ENCODE measurements at regions not wholly inside any gene's neighbourhood (a gene's known extent, or its start where the extent isn't known, plus 50 kb on each side); places are given as distances from the start of the nearest gene placed in this dataset.
"Not testable (repeated sequence)": the region's sequence is repeated elsewhere in the genome, so short reads cannot be mapped to it uniquely, and the experiment has no call there.

DNA sequence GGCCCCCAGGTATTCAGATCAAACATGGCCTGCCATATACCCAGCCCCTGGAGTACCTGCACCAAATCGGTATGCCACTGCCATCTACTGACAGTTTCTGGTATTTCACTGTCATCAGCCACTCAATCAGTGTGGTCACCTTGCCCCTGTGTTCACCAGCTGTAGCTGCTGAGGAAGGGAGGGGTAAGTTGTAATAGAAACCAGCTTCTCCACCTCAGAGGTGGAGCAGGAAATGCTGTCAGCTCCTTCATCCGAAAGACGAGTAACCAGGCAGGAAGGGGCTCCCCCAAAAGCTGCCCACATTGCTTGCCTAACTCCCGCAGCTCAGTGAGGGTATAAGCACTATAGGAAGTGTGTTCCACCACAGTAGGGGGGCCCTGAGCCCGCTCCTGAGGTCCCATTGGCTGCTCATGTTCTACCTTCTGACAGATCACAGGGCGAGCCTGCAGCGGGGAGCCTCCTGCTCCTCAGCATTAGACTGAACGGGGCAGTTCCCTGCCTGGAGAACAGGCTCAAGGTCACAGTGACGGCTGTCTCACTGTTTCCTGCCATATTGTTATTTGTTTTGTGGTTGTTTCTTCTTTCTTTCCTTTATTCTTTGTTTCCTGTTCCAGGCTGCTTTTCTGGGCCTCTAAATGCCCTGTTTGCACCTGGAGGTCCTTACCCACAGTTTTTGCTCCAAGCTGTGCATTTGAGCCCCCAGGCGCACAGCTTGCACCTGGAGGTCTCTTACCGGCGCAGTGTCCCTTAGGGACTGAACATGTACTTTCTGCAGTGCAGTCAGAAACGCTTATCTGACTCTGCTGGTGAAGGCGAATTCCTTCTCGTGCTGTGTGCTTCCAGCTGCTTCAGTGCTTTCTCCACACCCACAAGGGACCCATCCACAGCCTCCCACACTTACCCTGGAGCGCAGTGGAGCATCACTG, 1638.3 kb downstream of the MRPL39 start:
- DNase-seq, result peak; percentile 58

DNA sequence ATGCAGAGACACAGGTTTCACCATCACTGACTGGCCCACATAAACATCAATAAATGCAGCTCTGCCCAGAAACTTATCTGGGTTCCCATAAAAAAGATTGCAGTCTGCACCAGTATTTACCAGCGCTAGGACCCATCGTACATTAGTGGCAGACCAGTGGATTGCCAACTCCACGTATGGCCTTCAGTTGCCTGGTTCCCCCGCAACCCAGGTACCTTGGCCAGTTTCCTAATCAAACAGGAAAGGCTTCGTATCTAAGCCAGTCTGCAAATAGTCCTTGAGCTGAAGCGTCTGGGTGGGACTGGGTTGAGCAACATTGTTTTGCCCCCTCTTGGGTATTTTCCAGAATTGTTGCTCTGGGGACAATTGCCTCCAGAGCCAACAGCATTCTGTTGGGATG, 1639.3 kb downstream of the MRPL39 start:
- DNase-seq, result no peak

DNA sequence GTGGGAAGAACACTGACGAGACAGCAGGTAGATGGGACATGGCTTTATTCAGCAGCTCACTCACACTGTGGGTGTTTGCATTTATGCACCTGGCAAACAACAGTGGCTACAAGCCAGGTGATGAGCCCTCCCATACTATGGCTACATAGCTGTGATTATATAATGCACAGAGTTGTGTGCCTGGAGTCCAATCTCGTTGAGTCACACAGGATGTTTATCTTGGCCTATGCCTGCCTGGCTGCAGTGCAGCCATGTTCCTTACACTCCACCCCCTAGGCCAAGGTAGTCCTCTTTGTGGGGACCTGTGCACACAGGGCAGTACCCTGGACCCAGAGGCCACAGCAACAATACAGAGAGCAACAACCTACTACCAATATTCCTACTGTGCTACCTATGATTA, 1643.8 kb downstream of the MRPL39 start:
- no peak for DNase-seq

DNA sequence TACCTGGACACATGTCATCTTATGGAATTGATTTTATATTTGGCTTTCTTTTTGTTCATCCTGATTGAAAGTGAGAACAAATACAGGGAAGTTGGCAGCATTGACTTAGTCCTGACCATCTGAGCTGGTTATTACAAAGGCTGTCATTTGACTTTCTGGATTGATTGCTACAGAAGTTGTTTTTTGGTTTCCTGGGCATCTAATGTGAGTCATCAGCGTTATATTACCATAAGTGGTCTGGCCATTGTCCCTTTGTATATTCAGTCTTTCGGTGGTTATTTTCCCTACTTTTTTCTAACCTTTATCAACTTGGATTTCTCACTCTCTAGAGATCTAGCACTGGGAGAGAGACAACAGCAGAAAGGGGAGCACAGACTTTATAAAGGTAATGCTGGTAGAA, 1646.5 kb downstream of the MRPL39 start:
- DNase-seq, result no peak

DNA sequence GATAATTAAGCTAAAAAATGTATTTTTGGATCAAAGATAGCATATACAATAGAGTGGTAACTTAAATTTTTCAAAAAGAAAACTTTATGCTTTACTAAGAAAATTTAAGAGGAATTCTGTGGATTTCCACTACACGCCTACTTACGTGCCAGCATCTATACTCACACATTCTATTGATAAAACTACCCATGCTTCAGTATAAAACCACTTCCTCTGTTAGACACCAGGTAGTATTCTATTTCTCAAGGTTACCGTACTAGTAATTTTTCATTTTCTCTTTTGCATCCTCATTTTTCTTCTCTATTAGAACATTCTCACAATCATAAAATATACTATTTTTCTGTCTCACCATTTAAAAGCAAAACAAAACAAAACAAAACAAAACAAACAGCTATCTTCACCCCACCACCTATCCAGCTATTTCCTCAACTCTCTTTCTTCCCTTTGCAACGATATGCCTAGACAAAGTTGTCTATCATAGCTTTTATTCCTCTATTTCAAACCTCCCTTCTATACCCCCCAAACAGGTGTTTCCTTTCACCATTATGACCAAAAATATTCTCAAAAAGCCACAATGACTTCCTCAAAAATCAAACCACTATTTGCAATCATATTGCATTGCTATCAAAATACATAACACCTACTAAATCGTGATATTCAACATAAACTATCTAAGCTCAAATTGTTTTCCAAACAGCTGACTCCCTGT, 1652.0 kb downstream of the MRPL39 start:
- no peak for DNase-seq

DNA sequence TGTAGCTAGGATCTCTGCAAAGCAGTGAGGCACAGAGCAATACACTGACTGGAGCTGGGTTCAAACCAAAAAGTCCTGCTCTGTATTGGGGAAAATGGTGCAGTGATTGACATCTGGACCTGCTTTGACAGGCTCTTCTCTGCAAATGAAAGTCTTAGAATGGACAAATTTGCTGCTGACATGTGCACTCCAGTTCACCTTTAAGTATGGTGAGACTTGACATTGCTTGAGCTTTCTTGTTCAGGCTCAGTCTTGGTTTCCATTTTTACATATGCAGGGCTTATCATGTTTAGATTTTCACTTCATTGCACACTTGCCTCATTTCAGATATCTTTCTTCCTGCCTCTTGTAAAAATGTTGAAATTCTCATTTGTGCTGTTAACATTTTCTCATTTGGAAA, 1655.0 kb downstream of the MRPL39 start:
- no peak for DNase-seq

DNA sequence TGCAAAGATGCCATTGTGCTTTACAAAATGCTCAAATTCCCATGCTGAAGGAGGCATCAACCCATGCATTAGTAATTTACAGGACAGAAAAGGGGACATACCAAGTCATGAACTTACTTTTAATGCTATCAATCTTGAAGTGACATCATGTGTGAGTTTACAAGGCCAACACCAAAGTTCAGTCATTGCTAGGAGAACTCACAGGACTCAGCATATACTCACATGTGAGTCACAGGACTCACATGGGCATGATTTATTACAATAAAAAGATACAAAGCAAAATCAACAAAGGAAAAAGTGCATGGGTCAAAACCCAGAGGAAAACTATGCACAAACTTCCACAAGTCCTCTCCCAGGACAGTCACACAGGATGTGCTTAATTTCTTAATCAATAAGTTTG, 1656.0 kb downstream of the MRPL39 start:
- DNase-seq, result no peak

DNA sequence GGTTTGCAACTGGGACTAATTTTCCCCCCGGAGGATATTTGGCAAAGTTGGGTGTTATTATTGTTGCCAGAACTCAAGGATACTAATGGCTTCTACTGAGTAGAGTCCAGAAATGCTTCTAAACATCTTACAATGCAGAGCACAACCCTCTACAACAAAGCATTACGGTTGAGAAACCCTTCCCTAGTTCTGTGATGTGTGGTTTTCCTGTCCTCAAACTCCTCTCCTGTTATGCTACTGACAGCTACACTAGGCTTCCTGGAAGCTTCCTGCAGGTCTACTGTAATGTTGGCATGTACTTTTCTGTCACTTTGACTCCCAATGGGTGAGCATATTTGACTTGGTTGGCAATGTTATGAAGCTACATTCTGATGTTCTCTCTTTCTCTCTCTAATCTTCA, 1656.9 kb downstream of the MRPL39 start:
- DNase-seq, result no peak

DNA sequence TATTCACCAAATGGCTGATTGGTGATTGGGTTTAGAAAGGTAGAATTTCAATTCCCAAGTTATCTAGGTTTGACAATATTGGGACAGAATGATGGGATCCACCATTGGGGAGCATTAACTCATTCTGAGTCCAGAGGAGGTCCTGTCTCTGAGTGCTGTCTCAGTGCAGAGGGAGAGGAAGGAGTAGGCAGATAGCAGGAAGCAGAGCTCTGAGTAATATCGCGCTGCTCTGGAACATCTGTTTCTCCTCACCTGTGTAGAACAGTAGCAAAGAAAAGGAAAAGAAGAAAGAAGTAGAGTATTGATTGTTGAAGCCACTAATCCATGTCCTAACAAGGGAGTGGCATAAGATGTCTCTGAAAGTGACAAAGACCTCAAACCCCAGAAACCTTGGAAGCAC, 1657.8 kb downstream of the MRPL39 start:
- DNase-seq, result no peak

DNA sequence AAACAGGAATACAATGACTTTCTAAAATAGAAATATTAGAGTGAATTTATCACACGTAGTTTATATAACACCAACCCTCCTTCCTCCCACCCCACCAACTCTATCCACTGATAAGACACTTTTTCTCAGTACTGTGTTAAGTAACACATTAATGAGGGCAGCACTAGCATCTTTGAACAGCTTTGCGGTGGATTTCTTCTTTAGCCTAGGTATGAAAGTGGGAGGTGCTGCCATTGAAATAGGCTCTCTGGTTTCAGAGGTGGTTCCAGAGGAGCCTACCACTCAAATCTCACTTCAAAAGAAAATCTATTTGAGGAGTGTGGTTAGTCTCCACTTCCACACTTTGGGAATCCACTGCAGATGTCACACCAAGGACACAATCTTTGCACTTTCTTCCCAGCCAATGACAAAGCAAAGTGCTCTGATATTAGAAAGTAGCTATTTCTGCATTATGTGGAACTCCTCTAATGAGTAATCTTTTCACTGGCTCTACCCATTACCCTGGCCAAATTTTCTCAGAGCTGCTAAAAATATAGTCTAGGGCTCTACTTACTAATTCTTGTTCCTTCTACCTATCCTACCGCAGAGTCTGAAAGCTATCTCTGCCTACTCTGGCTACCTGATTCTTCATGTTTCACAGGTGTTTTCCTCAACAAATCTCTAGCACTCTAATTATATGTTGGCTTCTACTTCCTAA, 1667.8 kb downstream of the MRPL39 start:
- no peak for DNase-seq

DNA sequence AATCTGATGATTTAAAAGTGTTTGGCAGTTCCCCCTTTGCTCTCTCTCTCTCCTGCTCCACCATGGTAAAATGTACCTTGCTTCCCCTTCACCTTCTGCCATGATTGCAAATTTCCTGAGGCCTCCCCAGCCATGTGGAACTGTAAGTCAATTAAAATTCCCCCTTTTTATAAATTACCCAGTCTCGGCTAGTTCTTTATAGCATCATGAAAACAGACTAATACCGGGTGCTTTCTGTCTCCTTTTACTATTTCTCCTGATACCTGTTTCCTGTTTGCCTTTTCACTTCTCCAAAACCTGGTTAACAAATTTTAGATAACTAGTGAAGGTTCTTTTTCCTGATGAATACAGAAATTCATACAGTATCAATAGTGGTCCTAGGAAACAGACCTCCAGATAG, 1670.3 kb downstream of the MRPL39 start:
- DNase-seq, result no peak

DNA sequence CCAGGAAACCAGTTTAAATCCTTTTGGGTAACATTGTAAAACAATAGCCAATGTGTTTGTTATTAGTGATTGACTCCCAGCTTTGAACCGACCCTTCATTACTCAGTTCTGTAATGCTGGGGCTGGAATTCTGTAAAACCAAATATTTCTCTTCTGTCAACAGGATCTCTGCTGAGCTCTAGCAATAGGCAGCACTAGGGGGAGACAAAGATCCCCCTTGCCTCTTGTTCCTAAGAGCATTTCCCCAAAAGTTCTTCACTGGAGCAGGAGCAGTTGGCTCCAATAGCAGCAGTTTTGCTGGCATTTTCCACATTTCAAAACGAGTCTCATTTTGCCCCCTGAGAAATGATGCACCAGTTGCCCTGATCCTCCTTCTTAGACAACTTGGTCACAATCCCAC, 1671.1 kb downstream of the MRPL39 start:
- peak; percentile 7 for DNase-seq

DNA sequence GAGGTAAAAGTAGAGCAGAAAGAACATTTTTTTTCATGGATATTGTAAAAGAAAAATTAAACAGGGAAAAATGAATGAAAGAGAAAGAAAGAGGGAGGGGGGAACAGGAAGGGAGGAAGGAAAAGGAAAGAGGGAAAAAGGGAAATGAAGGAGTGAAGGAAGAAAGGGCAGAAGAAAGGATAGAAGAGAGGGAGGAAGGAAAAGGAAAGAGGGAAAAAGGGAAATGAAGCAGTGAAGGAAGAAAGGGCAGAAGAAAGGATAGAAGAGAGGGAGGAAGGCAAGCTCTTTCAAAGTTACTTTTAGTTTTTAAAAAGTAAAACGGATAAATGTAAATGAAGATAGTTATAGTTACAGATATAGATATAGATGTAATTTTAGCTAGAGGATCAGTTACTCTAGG, 1676.7 kb downstream of the MRPL39 start:
- DNase-seq, result no peak

DNA sequence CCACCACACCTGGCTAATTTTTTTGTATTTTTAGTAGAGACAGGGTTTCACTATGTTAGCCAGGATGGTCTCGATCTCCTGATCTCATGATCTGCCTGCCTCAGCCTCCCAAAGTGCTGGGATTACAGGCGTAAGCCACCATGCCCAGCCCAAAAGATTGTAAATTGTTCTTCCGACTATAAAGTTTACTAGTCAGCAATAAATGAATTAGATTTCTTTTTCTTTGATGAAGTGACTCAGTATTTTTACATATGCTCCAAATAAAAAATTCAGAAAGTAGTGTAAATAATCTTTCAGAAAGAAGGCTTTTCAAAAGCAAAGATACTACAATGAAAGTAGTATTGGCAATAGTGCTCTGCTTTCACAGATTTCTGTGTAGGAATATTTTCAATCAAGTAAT, 1680.9 kb downstream of the MRPL39 start:
- DNase-seq, result not testable (repeated sequence)

DNA sequence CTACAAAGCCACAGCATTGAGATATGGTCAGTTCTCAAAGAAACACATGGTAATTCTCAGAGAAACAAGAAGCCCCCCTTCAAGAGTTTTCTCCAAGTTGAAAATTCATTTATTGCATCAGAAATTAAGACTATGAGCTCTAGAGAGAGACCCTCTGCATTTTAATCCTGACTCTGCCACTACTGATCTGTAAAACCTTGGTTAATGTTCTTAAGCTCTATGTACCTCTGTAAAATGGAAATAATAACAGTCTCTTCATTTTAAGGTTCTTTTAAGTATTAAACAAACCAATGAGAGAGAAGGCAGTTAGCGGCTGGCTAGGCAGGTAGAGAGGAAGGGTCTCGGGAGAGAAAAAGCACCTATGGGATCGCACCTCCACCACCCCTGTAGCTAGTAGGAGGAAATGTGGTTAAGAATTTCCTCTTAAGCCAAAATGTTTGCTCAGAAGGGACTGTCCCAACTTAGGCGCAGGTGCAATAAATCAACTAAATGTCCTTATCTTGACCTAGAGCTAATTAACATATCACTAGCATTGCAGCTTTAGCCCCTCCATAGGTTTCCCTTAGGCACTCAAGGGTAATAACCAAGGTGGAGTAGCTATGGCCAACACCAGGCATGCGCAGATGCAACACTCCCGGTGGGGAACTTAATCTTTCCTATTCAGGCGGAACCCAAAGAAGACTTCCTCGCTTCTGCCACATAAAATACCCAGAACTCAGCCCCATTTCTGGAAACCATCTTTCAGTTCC, 1685.4 kb downstream of the MRPL39 start:
- no peak for DNase-seq

DNA sequence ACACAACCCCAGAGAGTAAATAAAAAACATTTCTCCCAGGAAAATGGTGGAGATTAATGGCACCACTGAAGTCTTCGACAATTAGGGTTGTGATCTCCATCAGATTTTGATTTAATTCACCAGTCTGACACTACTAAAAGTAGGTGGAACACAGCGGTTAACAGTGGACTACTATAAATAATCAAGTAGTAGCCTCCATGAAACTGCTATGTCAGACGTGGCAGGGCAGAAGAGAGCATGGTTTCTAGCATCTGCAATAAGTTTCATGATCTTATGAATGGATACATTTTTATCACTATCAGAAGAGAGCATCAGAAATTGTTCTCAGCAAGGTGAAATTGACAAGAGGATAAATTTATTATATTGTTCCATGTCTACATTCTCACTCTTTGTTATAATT, 1706.6 kb downstream of the MRPL39 start:
- DNase-seq, result no peak

DNA sequence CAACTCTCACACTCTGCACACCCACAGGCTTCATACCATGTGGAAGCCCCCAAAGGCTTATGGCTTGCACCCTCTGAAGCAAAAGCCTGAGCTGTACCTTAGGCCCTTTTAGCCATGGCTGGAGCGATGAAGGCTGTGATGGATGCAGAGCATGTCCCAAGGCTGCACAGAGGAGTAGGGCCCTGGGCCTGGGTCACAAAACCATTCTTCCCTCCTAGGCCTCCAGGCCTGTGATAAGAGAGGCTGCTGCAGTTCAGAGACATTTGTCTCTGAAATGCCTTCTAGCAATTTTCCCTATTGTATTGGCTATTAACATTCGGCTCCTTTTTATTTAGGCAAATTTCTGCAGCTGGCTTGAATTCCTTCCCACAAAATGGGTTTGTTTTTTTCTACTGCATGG, 1707.7 kb downstream of the MRPL39 start:
- DNase-seq, result no peak

DNA sequence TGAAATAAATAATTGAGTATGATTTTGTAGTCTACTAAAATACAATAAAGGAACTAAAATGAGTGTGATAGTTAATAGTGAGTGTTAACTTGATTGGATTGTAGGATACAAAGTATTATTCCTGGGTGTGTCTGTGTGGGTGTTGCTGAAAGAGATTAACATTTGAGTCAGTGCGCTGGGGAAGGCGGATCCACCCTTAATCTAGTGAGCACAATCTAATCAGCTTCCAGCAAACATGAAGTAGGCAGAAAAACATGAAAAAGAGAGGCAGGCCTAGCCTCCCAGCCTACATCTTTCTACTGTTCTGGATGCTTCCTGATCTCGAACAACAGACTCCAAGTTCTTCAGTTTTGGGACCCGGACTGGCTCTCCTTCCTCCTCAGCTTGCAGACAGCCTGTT, 1716.6 kb downstream of the MRPL39 start:
- DNase-seq, result no peak

DNA sequence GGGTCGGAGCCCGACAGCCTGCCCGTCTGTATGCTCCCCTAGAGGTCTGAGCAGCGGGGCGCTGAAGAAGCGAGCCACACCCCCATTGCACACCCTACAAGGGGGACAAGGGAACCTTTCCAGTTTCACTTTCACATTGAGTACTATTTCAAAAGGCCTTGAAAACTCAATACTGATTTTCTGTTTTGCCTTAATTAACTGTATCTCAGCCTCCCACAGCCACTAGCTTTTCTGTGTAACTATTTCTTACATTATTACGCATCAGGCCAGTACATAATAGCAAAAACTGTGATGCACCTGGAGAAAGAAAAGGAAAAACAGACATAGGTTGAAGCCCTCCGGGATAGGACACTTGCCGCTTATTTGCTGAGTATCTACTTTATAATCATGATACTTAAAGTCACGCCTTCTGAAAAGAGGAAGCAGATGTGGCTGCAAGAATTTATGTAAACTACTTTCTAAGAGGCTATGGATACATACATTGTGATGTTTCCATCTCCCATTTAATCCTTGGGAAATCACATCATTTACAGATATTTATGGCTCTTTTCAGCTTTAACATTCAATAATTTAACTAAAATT, 1719.5 kb downstream of the MRPL39 start:
- no peak for DNase-seq

DNA sequence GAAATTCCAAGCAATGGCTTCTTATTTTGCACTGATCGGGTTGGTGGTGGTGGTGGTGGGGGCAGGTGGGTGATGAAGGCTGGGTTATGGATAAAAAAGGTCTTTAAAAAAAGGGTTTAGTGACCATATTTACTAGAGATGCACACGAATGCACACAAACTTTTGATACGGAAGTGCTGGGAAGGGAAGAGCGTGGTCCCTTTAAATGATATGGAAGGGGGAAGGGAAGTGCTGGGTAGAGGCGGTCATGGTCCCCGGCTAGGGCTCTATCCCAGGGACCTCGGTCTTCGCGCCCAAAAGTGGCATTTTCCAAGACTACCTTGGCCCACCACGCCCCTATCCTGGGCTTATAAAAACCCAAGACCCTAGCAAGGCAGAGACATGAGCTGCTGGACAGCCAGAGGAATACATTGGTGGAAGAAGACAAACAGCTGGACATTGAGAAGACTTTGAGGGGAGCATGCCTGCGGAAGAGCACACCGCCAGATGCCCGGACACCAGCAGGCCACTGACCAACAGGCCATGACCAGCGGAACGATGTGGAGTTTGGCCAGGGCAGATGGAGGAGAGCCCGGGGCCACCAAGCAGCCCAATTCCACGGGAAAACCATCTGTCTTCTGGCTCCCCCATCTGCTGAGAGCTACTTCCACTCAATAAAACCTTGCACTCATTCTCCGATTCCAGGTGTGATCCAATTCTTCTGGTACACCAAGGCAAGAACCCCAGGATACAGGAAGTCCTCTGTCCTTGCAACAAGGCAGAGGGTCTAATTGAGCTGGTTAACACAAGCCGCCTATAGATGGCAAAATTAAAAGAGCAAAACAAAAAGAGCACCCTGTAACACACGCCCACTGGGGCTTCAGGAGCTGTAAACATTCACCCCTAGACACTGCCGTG, 1720.2 kb downstream of the MRPL39 start:
- DNase-seq, result no peak

DNA sequence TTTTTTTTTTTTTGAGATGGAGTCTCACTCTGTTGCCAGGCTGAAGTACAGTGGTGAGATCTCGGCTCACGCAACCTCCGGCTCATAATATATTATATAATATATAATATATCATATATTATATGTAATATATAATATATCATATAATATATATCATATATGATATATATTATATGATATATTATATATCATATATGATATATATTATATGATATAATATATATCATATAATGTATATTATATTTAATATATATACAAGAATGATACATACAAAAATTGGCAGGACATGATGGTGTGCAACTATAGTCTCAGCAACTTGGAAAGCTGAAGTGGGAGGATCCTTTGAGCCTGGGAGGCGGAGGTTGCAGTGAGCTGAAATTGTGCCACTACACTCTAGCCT, 1725.5 kb downstream of the MRPL39 start:
- no peak for DNase-seq

All from left kidney (tissue), 1 donor.